ENCODE measurements at regions not wholly inside any gene's neighbourhood (a gene's known extent, or its start where the extent isn't known, plus 50 kb on each side); places are given as distances from the start of the nearest gene placed in this dataset.

- Histone ChIP-seq H3K9me3 (replicated peaks; ENCODE audit: control insufficient read depth, insufficient read depth, low read length) (no peaks in the 10 kb centered on the region), H3K4me2 (ENCODE audit: control insufficient read depth, insufficient read depth) (no peak overlapping the region), H2AFZ (ENCODE audit: control insufficient read depth, low read depth, low read length) (no peak overlapping the region), H3K9ac (ENCODE audit: control insufficient read depth, insufficient read depth, low read length) (no peak overlapping the region), H3K27ac (ENCODE audit: control insufficient read depth, insufficient read depth) (no peak overlapping the region), H3K4me3 (no peak overlapping the region), H3K27me3 (replicated peaks in 1 of 2; ENCODE audit: control insufficient read depth in 2 of 2, insufficient read depth in 2 of 2, low read length in 1 of 2) (no peaks in the 10 kb centered on the region), H3K36me3 (ENCODE audit: control insufficient read depth in 2 of 2, insufficient read depth in 2 of 2, low read length in 1 of 2) (no peaks in the 10 kb centered on the region), H3K4me1 (ENCODE audit: control insufficient read depth, insufficient read depth, low read length) (no peaks in the 10 kb centered on the region), H3K79me2 (ENCODE audit: control insufficient read depth, insufficient read depth, low read length) (no peaks in the 10 kb centered on the region), H4K20me1 (ENCODE audit: control insufficient read depth, insufficient read depth) (no peaks in the 10 kb centered on the region)
- BruUV-seq (replicated peaks): no TSS peak
- DNase-seq (ENCODE audit: low read depth, low spot score) (no peak), ATAC-seq (peak; percentile 13; the same call in 1 of the 3 replicates), FAIRE-seq (no peak)
- POLR2A ChIA-PET: no interaction called here
- RAD21 ChIA-PET (ENCODE audit: unreplicated experiment): no interaction called here
- SMC1A ChIA-PET (ENCODE audit: uncharacterized antibody, unreplicated experiment): interaction anchor here (0.6 to 1.6 kb wide), 5 partner anchors 10 to 127 kb away, joined by 3 to 7 read pairs (median 3); no protein-coding TSS in a partner anchor
- TF ChIP-seq ATF7 (IDR thresholded peaks at IDR 0.05; ENCODE audit: low read depth) (peak; percentile 63), CHD2 (IDR thresholded peaks at IDR 0.05; ENCODE audit: borderline replicate concordance, low read depth, low read length) (no peak)
- 1% methylated on average over 5 of the region's 5 CpGs for WGBS (ENCODE audit: insufficient coverage, insufficient replicate concordance, low lambda C conversion rate, missing lambda C conversion rate)
- in situ Hi-C loops (cut with MboI): no loop called here
- intact Hi-C loops (cut with micrococcal nuclease; ENCODE audit: unreplicated experiment): no loop called here
- CTCF ChIA-PET: interaction anchor here (2.8 kb wide), 1 partner anchor 302 kb away, joined by 8 read pairs; no protein-coding TSS in a partner anchor
These were observed 195.5 kb downstream of the BCHE start for GRCh38 chr3:165641569-165642310.

GRCh38 chr3:165640970-165641369 lies 196.3 kb downstream of the BCHE start:
- Histone ChIP-seq H3K36me3 (ENCODE audit: control insufficient read depth in 2 of 2, insufficient read depth in 2 of 2, low read length in 1 of 2) (no peaks in the 10 kb centered on the region), H3K4me2 (ENCODE audit: control insufficient read depth, insufficient read depth) (no peak overlapping the region), H3K4me3 (no peak overlapping the region), H3K4me1 (ENCODE audit: control insufficient read depth, insufficient read depth, low read length) (no peaks in the 10 kb centered on the region), H3K9ac (ENCODE audit: control insufficient read depth, insufficient read depth, low read length) (no peak overlapping the region), H3K27me3 (replicated peaks in 1 of 2; ENCODE audit: control insufficient read depth in 2 of 2, insufficient read depth in 2 of 2, low read length in 1 of 2) (no peaks in the 10 kb centered on the region), H3K27ac (ENCODE audit: control insufficient read depth, insufficient read depth) (no peak overlapping the region), H4K20me1 (ENCODE audit: control insufficient read depth, insufficient read depth) (no peaks in the 10 kb centered on the region), H3K79me2 (ENCODE audit: control insufficient read depth, insufficient read depth, low read length) (no peaks in the 10 kb centered on the region), H3K9me3 (replicated peaks; ENCODE audit: control insufficient read depth, insufficient read depth, low read length) (no peaks in the 10 kb centered on the region), H2AFZ (ENCODE audit: control insufficient read depth, low read depth, low read length) (no peak overlapping the region)
- no peak for FAIRE-seq
- ATAC-seq: no peak
- TF ChIP-seq, protein P1, sequence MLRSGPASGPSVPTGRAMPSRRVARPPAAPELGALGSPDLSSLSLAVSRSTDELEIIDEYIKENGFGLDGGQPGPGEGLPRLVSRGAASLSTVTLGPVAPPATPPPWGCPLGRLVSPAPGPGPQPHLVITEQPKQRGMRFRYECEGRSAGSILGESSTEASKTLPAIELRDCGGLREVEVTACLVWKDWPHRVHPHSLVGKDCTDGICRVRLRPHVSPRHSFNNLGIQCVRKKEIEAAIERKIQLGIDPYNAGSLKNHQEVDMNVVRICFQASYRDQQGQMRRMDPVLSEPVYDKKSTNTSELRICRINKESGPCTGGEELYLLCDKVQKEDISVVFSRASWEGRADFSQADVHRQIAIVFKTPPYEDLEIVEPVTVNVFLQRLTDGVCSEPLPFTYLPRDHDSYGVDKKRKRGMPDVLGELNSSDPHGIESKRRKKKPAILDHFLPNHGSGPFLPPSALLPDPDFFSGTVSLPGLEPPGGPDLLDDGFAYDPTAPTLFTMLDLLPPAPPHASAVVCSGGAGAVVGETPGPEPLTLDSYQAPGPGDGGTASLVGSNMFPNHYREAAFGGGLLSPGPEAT (IDR thresholded peaks at IDR 0.05; ENCODE audit: low read depth): no peak
- TF ChIP-seq RB1 (IDR thresholded peaks at IDR 0.05; ENCODE audit: borderline replicate concordance) (no peak), TCF7 (IDR thresholded peaks at IDR 0.05; ENCODE audit: borderline replicate concordance) (no peak), NFXL1 (IDR thresholded peaks at IDR 0.05; ENCODE audit: borderline replicate concordance) (no peak), POLR2AphosphoS2 (IDR thresholded peaks at IDR 0.05; ENCODE audit: low read depth, low read length) (no peak), IRF4 (IDR thresholded peaks at IDR 0.05; ENCODE audit: low read depth, low read length) (no peak)
- POLR2A ChIA-PET: no interaction called here
- no TSS peak for BruUV-seq (replicated peaks)
- RAD21 ChIA-PET (ENCODE audit: unreplicated experiment): no interaction called here
- no peak for DNase-seq (ENCODE audit: low read depth, low spot score)
- SMC1A ChIA-PET (ENCODE audit: uncharacterized antibody, unreplicated experiment): interaction anchor here (1.2 to 1.6 kb wide), 3 partner anchors 9 to 69 kb away, joined by 3 to 7 read pairs (median 3); no protein-coding TSS in a partner anchor
- WGBS (ENCODE audit: insufficient coverage, insufficient replicate concordance, low lambda C conversion rate, missing lambda C conversion rate): 92% methylated on average over 1 of the region's 1 CpG
- CTCF ChIA-PET: interaction anchor here (0.9 to 2.8 kb wide), 3 partner anchors 11 to 301 kb away, joined by 3 to 8 read pairs (median 4); no protein-coding TSS in a partner anchor
- in situ Hi-C loops (cut with MboI) (no loop called here), intact Hi-C loops (cut with micrococcal nuclease; ENCODE audit: unreplicated experiment) (no loop called here)

Data from GM12878 (cell line).